K562 (cell line): ENCODE measurements at regions not wholly inside any gene's neighbourhood (a gene's known extent, or its start where the extent isn't known, plus 50 kb on each side); places are given as distances from the start of the nearest gene placed in this dataset.

Experiments
- BDP1 ChIP-seq: IDR thresholded peaks from 3 replicates; pipeline ENCODE4 v1.6.1; 2011; ENCODE audit not compliant: insufficient read length, insufficient read depth
- BRF2 ChIP-seq: IDR thresholded peaks from 3 replicates; pipeline ENCODE4 v1.6.1; 2011; ENCODE audit warnings: borderline replicate concordance, mild to moderate bottlenecking; ENCODE audit not compliant: insufficient read length, insufficient read depth
- CBX1 ChIP-seq: sonication (generic); IDR thresholded peaks from 2 replicates; pipeline ENCODE4 v1.6.1; 2016; ENCODE audit warnings: antibody characterized with exemption, low read depth, mild to moderate bottlenecking
- FOSL1 ChIP-seq: fragments of 200-800 bp; sonication (Bioruptor generic); conservative IDR thresholded peaks from 2 replicates; pipeline ENCODE4 v1.6.1; 2016; ENCODE audit warnings: missing genetic modification characterization, missing compliant biosample characterization
- GABPB1 ChIP-seq: sonication (generic); formaldehyde crosslinking; IDR thresholded peaks from 2 replicates; pipeline ENCODE4 v1.8.0; 2022; ENCODE audit warnings: mild to moderate bottlenecking, missing genetic modification reagents
- KAT7 ChIP-seq: sonication (generic); formaldehyde crosslinking; IDR thresholded peaks from 2 replicates; pipeline ENCODE4 v1.8.0; 2022; ENCODE audit warnings: missing genetic modification reagents, mild to moderate bottlenecking, borderline replicate concordance
- MITF ChIP-seq: IDR thresholded peaks from 2 replicates; pipeline ENCODE4 v1.6.1; 2014; ENCODE audit warnings: antibody characterized with exemption
- PHF21A ChIP-seq: fragments of 450-650 bp; IDR thresholded peaks from 2 replicates; pipeline ENCODE4 v1.6.1; 2017; ENCODE audit warnings: low read depth, borderline replicate concordance
- PHF8 ChIP-seq: fragments of 200-600 bp; sonication (generic); IDR thresholded peaks from 2 replicates; pipeline ENCODE4 v1.6.1; 2012; ENCODE audit warnings: mixed run types, mild to moderate bottlenecking, inconsistent platforms, low read length, moderate library complexity, borderline replicate concordance
- SRF ChIP-seq, 2 experiments: fragments of 250-450, 450-650 bp in 1 of 2; sonication (Bioruptor Pico) in 1 of 2; sonication (generic) in 1 of 2; formaldehyde crosslinking; IDR thresholded peaks; 2 replicates each; pipeline versions ENCODE4 v1.5.0 to v1.5.1; 2020 to 2022; ENCODE audit warnings: mild to moderate bottlenecking in 1 of 2, missing genetic modification reagents in 1 of 2
- TARDBP ChIP-seq: fragments of 450-650 bp; IDR thresholded peaks from 2 replicates; pipeline ENCODE4 v1.6.1; 2016
- TEAD1 ChIP-seq, 2 experiments: fragments of 450-650 bp in 1 of 2; sonication (generic) in 1 of 2; formaldehyde crosslinking; IDR thresholded peaks; 2 replicates each; pipeline versions ENCODE4 v1.4.0 to v1.8.0; 2020 to 2022; ENCODE audit warnings: mild to moderate bottlenecking in 2 of 2, missing genetic modification reagents in 1 of 2
- ZBTB1 ChIP-seq: sonication (generic); formaldehyde crosslinking; IDR thresholded peaks from 2 replicates; pipeline ENCODE4 v1.8.1; 2023; ENCODE audit warnings: missing genetic modification reagents, low read depth, mild to moderate bottlenecking, borderline replicate concordance
- ZKSCAN3 ChIP-seq: fragments of 250-450 bp; sonication (Bioruptor Pico); IDR thresholded peaks from 2 replicates; pipeline ENCODE4 v1.4.0; 2020
- ZNF165 ChIP-seq: fragments of 250-450 bp; sonication (Bioruptor Pico); IDR thresholded peaks from 2 replicates; pipeline ENCODE4 v1.4.0; 2020; ENCODE audit warnings: borderline replicate concordance
- ZNF318 ChIP-seq, 2 experiments: fragments of 450-650 bp; IDR thresholded peaks; 2 replicates each; pipeline ENCODE4 v1.6.1; 2016; ENCODE audit warnings: mild to moderate bottlenecking in 2 of 2, borderline replicate concordance in 1 of 2, low read depth in 1 of 2, moderate library complexity in 1 of 2
- ZNF347 ChIP-seq: fragments of 450-650 bp; formaldehyde crosslinking; IDR thresholded peaks from 2 replicates; pipeline ENCODE4 v1.4.0; 2020; ENCODE audit warnings: low read depth, mild to moderate bottlenecking, moderate library complexity
- ZNF644 ChIP-seq: fragments of 200-800 bp; sonication (Bioruptor generic); IDR thresholded peaks from 2 replicates; pipeline ENCODE4 v1.6.1; 2016; ENCODE audit warnings: low read depth, missing genetic modification characterization, missing compliant biosample characterization
- ZNF668 ChIP-seq: fragments of 250-450 bp; sonication (Bioruptor Pico); IDR thresholded peaks from 2 replicates; pipeline ENCODE4 v1.8.0; 2022; ENCODE audit warnings: mild to moderate bottlenecking, inconsistent platforms

GRCh38 chrX:43279341-43279808, 376.7 kb upstream of the MAOA start (continued):
- TF ChIP-seq PHF8 (peak; percentile 28; the same call in 1 of the 2 replicates), ZNF165 (no peak), PHF21A (no peak), TEAD1 (CRISPR knock-in tag; IDR thresholded peaks at IDR 0.05) (no peak), ZNF668 (CRISPR knock-in tag) (no peak), ZNF318 (IDR thresholded peaks at IDR 0.05; ENCODE audit: borderline replicate concordance in 1 of 2, low read depth in 1 of 2) (no peak), ZKSCAN3 (CRISPR knock-in tag) (no peak), ZBTB1 (CRISPR knock-in tag) (no peak), CBX1 (no peak), BDP1 (no peak), KAT7 (CRISPR knock-in tag) (no peak), ZNF347 (no peak), FOSL1 (no peak), TARDBP (no peak), MITF (no peak), ZNF644 (tag) (no peak), SRF (CRISPR knock-in tag; IDR thresholded peaks at IDR 0.05) (no peak), BRF2 (no peak), GABPB1 (CRISPR knock-in tag) (peak; percentile 61; the same call in 1 of the 2 replicates)
